ENCODE measurements at regions not wholly inside any gene's neighbourhood (a gene's known extent, or its start where the extent isn't known, plus 50 kb on each side); places are given as distances from the start of the nearest gene placed in this dataset.
"Not testable (repeated sequence)": the region's sequence is repeated elsewhere in the genome, so short reads cannot be mapped to it uniquely, and the experiment has no call there.

- ChIA-PET POLR2A (no interaction called here), CTCF (interaction anchor here (2.8 kb wide), 1 partner anchor 28 kb away, joined by 11 read pairs; no protein-coding TSS in a partner anchor)
- no peak for TF ChIP-seq CTCF (IDR thresholded peaks at IDR 0.05; ENCODE audit: control extremely low read depth, extremely low read depth, low read depth, missing control alignments)
- DNase-seq (ENCODE audit: extremely low spot score), result no peak
These were observed 151.9 kb upstream of the ATF7IP start for GRCh38 chr12:14213542-14213941.

- ChIA-PET POLR2A (interaction anchor here (0.6 kb wide), 1 partner anchor 9 kb away, joined by 4 read pairs; no protein-coding TSS in a partner anchor), CTCF (interaction anchor here (1.1 to 1.4 kb wide), 2 partner anchors 101 to 1370 kb away, joined by 3 read pairs; no protein-coding TSS in a partner anchor)
- TF ChIP-seq CTCF (IDR thresholded peaks at IDR 0.05; ENCODE audit: control extremely low read depth, extremely low read depth, low read depth, missing control alignments), result no peak
- DNase-seq (ENCODE audit: extremely low spot score), result no peak
These were observed 151.0 kb upstream of the ATF7IP start for GRCh38 chr12:14214495-14214894.

DNA sequence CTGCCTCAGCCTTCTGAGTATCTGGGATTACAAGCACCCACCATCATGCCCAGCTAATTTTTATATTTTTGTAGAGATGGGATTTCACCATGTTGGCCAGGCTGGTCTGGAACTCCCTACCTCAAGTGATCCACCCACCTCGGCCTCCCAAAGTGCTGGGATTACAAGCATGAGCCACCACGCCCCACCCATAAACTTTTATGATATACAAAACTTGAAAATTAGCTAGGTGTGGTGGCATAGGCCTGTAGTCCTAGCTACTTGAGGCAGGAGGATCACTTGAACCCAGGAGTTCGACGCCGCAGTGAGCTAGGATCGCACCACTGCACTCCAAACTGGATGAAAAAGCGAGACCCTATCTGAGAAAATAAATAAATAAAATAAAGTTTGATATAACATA is 149.5 kb upstream of the ATF7IP start:
- DNase-seq (ENCODE audit: extremely low spot score); POLR2A ChIA-PET: not testable (repeated sequence)
- CTCF ChIA-PET, result interaction anchor here (1.0 to 1.7 kb wide), 4 partner anchors 10 to 779 kb away, joined by 3 to 6 read pairs (median 4); no protein-coding TSS in a partner anchor

GRCh38 chr12:14216405-14217294 is 148.8 kb upstream of the ATF7IP start:
- DNase-seq (ENCODE audit: extremely low spot score), result no peak
- TF ChIP-seq CTCF (IDR thresholded peaks at IDR 0.05; ENCODE audit: control extremely low read depth, extremely low read depth, low read depth, missing control alignments), result no peak
- ChIA-PET POLR2A (no interaction called here), CTCF (interaction anchor here (1.4 to 1.7 kb wide), 2 partner anchors 9 to 778 kb away, joined by 4 to 6 read pairs; no protein-coding TSS in a partner anchor)

- ChIA-PET CTCF (interaction anchor here (0.6 kb wide), 1 partner anchor 52 kb away, joined by 3 read pairs; no protein-coding TSS in a partner anchor), POLR2A (no interaction called here)
- no peak for DNase-seq (ENCODE audit: extremely low spot score)
- TF ChIP-seq CTCF (IDR thresholded peaks at IDR 0.05; ENCODE audit: control extremely low read depth, extremely low read depth, low read depth, missing control alignments), result no peak
These were observed 146.3 kb upstream of the ATF7IP start for GRCh38 chr12:14219156-14219555.

DNA sequence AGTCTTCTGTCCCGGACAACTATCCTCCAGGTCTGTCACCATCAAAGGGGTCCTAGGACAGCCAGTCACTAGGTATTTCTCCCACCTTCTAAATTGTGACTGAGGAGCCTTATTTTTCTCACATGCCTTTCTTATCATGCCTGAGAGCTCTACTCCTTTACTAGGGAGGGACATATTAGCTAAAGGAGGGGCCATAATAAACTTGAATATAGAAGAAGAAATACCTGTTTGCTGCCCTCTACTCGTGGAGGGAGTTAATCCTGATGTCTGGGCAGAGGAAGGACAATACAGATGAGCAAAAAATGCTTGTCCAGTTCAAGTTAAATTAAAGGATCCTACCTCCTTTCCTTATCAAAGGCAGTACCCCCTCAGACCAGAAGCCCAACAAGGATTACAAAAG is 145.8 kb upstream of the ATF7IP start:
- CTCF ChIA-PET, result interaction anchor here (0.6 to 3.3 kb wide), 2 partner anchors 35 to 52 kb away, joined by 3 to 15 read pairs; no protein-coding TSS in a partner anchor
- POLR2A ChIA-PET; DNase-seq (ENCODE audit: extremely low spot score): not testable (repeated sequence)

- POLR2A ChIA-PET, result no interaction called here
- CTCF ChIA-PET, result interaction anchor here (0.9 to 1.9 kb wide), 2 partner anchors 13 to 39 kb away, joined by 3 to 13 read pairs; no protein-coding TSS in a partner anchor
- DNase-seq (ENCODE audit: extremely low spot score), result no peak
- no peak for TF ChIP-seq CTCF (IDR thresholded peaks at IDR 0.05; ENCODE audit: control extremely low read depth, extremely low read depth, low read depth, missing control alignments)
These were observed 140.4 kb upstream of the ATF7IP start for GRCh38 chr12:14225064-14225463.

DNA sequence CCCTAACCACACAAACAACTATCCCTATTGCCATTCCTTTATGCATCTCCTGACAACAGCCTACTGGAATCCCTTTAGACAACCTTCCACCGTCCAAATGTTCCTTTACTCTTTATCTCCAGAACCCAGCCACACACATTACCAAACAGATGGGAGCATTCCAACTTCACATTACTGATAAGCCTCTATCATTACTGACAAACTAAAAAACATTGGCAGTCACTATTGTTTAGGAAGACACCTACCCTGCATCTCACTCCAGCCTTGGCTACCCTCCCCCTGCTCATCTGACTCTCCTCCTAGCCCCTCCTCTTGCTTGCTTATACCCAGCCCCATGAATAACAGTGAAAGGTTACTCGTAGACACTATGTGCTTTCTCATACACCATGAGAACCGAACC is 130.3 kb upstream of the ATF7IP start:
- CTCF ChIA-PET, result interaction anchor here (1.5 kb wide), 1 partner anchor 9 kb away, joined by 3 read pairs; no protein-coding TSS in a partner anchor
- POLR2A ChIA-PET, result not testable (repeated sequence)

DNA sequence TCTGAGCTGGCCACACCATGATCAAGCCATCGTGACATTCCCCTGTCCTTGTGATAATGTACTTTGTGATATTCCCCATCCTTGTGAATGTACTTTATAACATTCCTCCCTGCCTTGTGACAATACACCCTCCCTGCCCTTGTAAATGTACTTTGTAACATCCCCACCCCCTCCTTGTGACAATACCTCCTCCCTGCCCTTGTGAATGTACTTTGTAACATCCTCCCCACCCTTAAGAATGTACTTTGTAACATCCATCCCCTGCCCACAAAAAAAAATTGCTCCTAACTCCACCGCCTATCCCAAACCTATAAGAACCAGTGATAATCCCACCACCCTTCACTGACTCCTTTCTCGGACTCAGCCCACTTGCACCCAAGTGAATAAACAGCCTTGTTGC is 128.8 kb upstream of the ATF7IP start:
- DNase-seq (ENCODE audit: extremely low spot score); POLR2A ChIA-PET: not testable (repeated sequence)
- CTCF ChIA-PET, result interaction anchor here (1.8 to 2.6 kb wide), 4 partner anchors 13 to 759 kb away, joined by 7 to 14 read pairs (median 10); a partner anchor contains a TSS

More for the DNA sequence above, 130.3 kb upstream of the ATF7IP start:
- not testable (repeated sequence) for DNase-seq (ENCODE audit: extremely low spot score)

Data from GM10248 (cell line).